GM12878 (cell line): ENCODE measurements at regions not wholly inside any gene's neighbourhood (a gene's known extent, or its start where the extent isn't known, plus 50 kb on each side); places are given as distances from the start of the nearest gene placed in this dataset.

Source experiments
- ATAC-seq: fragments of 200-7000 bp; cut with Tn5 transposase; 3 replicates; pipeline ENCODE4 v1.9.1; 2020; ENCODE audit warnings: mild to moderate bottlenecking, moderate library complexity
- BruUV-seq: library from RNA; stranded (reverse); fragments of 400-500 nt; replicated peaks from 2 replicates; lab custom pipeline; 2021; lab: Mats Ljungman, UMichigan
- CTCF ChIA-PET: fragments of 300-600 bp; sonication (Branson Sonifier 250); formaldehyde crosslinking; extraction: SDS; loops from one replicate; lab custom pipeline; 2021; ENCODE audit warnings: inconsistent platforms; lab: Yijun Ruan, JAX
- POLR2A ChIA-PET: fragments of 350-600 bp; formaldehyde crosslinking; extraction: SDS; loops from one replicate; lab custom pipeline; 2021; ENCODE audit warnings: inconsistent platforms; lab: Charles Lee
- RAD21 ChIA-PET: fragments of 300-600 bp; sonication (Branson Sonifier 250); formaldehyde crosslinking; loops from one replicate; lab custom pipeline; 2023; ENCODE audit warnings: antibody characterized with exemption; ENCODE audit not compliant: unreplicated experiment; lab: Charles Lee
- SMC1A ChIA-PET: fragments of 300-600 bp; sonication (Branson Sonifier 250); formaldehyde crosslinking; loops from one replicate; lab custom pipeline; 2023; ENCODE audit not compliant: unreplicated experiment, uncharacterized antibody; lab: Charles Lee
- DNase-seq: peaks from one replicate; pipeline ENCODE4 v3.0.0-alpha.2; 2011; ENCODE audit warnings: low read depth, low spot score
- FAIRE-seq: peaks from 3 replicates; lab custom pipeline; 2011; peaks lifted over from hg19 to GRCh38; lab: Jason Lieb, UNC
- H2AFZ ChIP-seq: 2 replicates; pipeline ENCODE4 v1.6.0; 2011; ENCODE audit warnings: low read depth, low read length, control low read depth; ENCODE audit not compliant: control insufficient read depth
- H3K27ac ChIP-seq: 2 replicates; pipeline ENCODE4 v1.5.1; 2011; ENCODE audit warnings: control low read depth; ENCODE audit not compliant: control insufficient read depth, insufficient read depth
- H3K27me3 ChIP-seq, 2 experiments: replicated peaks in 1 of 2; 2 replicates each; pipeline versions ENCODE4 v1.6.0 to v1.6.1; 2011; ENCODE audit warnings: low read length in 1 of 2; ENCODE audit not compliant: control insufficient read depth in 2 of 2, insufficient read depth in 2 of 2
- H3K36me3 ChIP-seq, 2 experiments: 2 replicates each; pipeline ENCODE4 v1.5.1; 2011; ENCODE audit warnings: low read length in 1 of 2; ENCODE audit not compliant: control insufficient read depth in 2 of 2, insufficient read depth in 2 of 2
- H3K4me1 ChIP-seq: 2 replicates; pipeline ENCODE4 v1.6.1; 2011; ENCODE audit warnings: mild to moderate bottlenecking, low read length, moderate library complexity, mixed read lengths; ENCODE audit not compliant: control insufficient read depth, insufficient read depth
- H3K4me2 ChIP-seq: 2 replicates; pipeline ENCODE4 v1.6.0; 2011; ENCODE audit warnings: control low read depth; ENCODE audit not compliant: control insufficient read depth, insufficient read depth
- H3K4me3 ChIP-seq: fragments of 200-600 bp; sonication (generic); 2 replicates; pipeline ENCODE4 v1.5.1; 2016
- H3K79me2 ChIP-seq: 2 replicates; pipeline ENCODE4 v1.6.0; 2011; ENCODE audit warnings: low read length; ENCODE audit not compliant: control insufficient read depth, insufficient read depth
- H3K9ac ChIP-seq: 2 replicates; pipeline ENCODE4 v1.8.0; 2011; ENCODE audit warnings: low read length, control low read depth, mixed read lengths; ENCODE audit not compliant: control insufficient read depth, insufficient read depth
- H3K9me3 ChIP-seq: replicated peaks from 3 replicates; pipeline ENCODE4 v1.5.1; 2011; ENCODE audit warnings: mild to moderate bottlenecking, low read length; ENCODE audit not compliant: control insufficient read depth, insufficient read depth
- H4K20me1 ChIP-seq: 2 replicates; pipeline ENCODE4 v1.6.0; 2011; ENCODE audit not compliant: control insufficient read depth, insufficient read depth
- FOXM1 ChIP-seq: IDR thresholded peaks from 2 replicates; pipeline ENCODE4 v1.6.1; 2012; ENCODE audit warnings: low read depth, mild to moderate bottlenecking, inconsistent platforms, low read length, moderate library complexity
- NR2F1 ChIP-seq: fragments of 450-650 bp; conservative IDR thresholded peaks from 2 replicates; pipeline ENCODE4 v1.6.1; 2017; ENCODE audit warnings: mild to moderate bottlenecking
- RELA ChIP-seq: fragments of 450-650 bp; IDR thresholded peaks from 2 replicates; pipeline ENCODE4 v1.8.0; 2014; ENCODE audit warnings: borderline replicate concordance; ENCODE audit not compliant: partially characterized antibody
- SMARCA5 ChIP-seq: fragments of 450-650 bp; IDR thresholded peaks from 2 replicates; pipeline ENCODE4 v1.6.1; 2017; ENCODE audit warnings: mild to moderate bottlenecking
- WGBS: methylation state at CpG from one replicate; pipeline ENCODE4 v1.1.6; 2016; ENCODE audit warnings: low lambda C conversion rate; ENCODE audit not compliant: insufficient replicate concordance, insufficient coverage; ENCODE audit errors: missing lambda C conversion rate; 5-methylcytosine and 5-hydroxymethylcytosine counted together
- in situ Hi-C: fragments of 300-500 bp; cut with MboI; formaldehyde crosslinking; loops from 9 replicates; pipeline ENCODE4 v1.14.3; 2018; ENCODE audit warnings: mixed read lengths
- intact Hi-C: fragments of 100-400 bp; cut with micrococcal nuclease; formaldehyde crosslinking; loops from one replicate; pipeline ENCODE4 v1.14.2; 2022; ENCODE audit not compliant: unreplicated experiment
- TF ChIP-seq, protein P1 (sequence below): fragments of 450-650 bp; IDR thresholded peaks from 2 replicates; pipeline ENCODE4 v1.6.1; 2016; ENCODE audit warnings: mild to moderate bottlenecking

DNA sequence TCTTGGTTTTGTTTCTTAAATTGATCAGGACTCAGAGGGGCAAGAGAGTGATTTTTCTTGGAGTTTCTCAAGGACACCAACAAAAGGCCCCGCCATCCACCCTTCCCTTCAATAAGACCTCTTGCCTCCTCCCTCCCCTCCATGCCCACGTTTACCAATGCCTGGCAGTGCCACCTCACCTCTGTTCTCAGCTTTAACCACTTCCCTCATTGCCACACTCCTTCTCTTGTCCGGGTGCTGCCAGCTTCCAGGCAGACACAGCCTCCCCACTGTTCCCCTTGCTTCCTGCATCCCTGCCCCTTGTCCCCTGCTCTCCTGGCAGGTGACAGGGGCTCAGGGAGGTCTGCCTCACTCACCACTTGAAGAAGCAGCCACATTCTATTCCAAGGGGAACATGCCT, 90.8 kb downstream of the LHX2 start:
- no peak for FAIRE-seq
- Histone ChIP-seq H3K4me2 (no peak overlapping the region), H2AFZ (no peak overlapping the region), H3K4me1 (no peaks in the 10 kb centered on the region), H3K79me2 (no peaks in the 10 kb centered on the region), H3K4me3 (no peak overlapping the region), H3K9ac (no peak overlapping the region), H3K9me3 (no peaks in the 10 kb centered on the region), H3K27me3 (no peaks in the 10 kb centered on the region), H3K36me3 (no peaks in the 10 kb centered on the region), H4K20me1 (no peaks in the 10 kb centered on the region), H3K27ac (no peak overlapping the region)
- BruUV-seq: no TSS peak
- in situ Hi-C loops (no loop called here), intact Hi-C loops (no loop called here)
- CTCF ChIA-PET: no interaction called here
- no peak for TF ChIP-seq NR2F1
- TF ChIP-seq, protein P1, sequence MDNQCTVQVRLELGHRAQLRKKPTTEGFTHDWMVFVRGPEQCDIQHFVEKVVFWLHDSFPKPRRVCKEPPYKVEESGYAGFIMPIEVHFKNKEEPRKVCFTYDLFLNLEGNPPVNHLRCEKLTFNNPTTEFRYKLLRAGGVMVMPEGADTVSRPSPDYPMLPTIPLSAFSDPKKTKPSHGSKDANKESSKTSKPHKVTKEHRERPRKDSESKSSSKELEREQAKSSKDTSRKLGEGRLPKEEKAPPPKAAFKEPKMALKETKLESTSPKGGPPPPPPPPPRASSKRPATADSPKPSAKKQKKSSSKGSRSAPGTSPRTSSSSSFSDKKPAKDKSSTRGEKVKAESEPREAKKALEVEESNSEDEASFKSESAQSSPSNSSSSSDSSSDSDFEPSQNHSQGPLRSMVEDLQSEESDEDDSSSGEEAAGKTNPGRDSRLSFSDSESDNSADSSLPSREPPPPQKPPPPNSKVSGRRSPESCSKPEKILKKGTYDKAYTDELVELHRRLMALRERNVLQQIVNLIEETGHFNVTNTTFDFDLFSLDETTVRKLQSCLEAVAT: no peak
- RAD21 ChIA-PET: interaction anchor here (0.6 to 0.9 kb wide), 2 partner anchors 13 to 435 kb away, joined by 3 to 4 read pairs; no protein-coding TSS in a partner anchor
- POLR2A ChIA-PET: no interaction called here
- peak; percentile 19; the same call in 1 of the 3 replicates for ATAC-seq
- 4% methylated on average over 3 of the region's 3 CpGs for WGBS
- DNase-seq: no peak
- SMC1A ChIA-PET: interaction anchor here (1.0 kb wide), 1 partner anchor 17 kb away, joined by 3 read pairs; no protein-coding TSS in a partner anchor

DNA sequence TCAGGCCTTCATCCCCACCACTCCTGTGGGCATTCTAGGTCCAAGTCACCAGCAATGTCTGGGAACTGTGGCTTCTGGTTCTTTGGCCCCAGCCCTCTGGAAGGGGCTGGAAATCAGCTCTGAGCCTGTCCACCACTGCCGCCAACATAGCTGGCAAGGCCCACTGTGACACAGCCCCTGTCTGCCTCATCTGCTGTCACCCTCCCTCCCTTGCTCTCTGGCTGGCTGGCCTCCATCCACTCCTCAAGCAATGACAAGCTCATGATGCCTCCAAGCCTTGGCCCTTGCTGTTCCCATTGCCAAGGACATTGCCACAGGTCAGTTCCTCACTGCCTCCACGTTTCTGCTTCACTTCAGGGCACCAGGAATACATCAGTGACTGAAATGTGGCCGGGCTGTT, 93.7 kb downstream of the LHX2 start:
- TF ChIP-seq SMARCA5 (no peak), RELA (no peak), FOXM1 (no peak)
- ATAC-seq (no peak), FAIRE-seq (no peak), DNase-seq (no peak)
- Histone ChIP-seq H3K27me3 (no peaks in the 10 kb centered on the region), H4K20me1 (no peaks in the 10 kb centered on the region), H2AFZ (no peak overlapping the region), H3K4me2 (no peak overlapping the region), H3K36me3 (no peaks in the 10 kb centered on the region), H3K4me3 (no peak overlapping the region), H3K4me1 (no peaks in the 10 kb centered on the region), H3K9me3 (no peaks in the 10 kb centered on the region), H3K9ac (no peak overlapping the region), H3K79me2 (no peaks in the 10 kb centered on the region), H3K27ac (no peak overlapping the region)
- ChIA-PET CTCF (interaction anchor here (0.7 kb wide), 1 partner anchor 65 kb away, joined by 4 read pairs; no protein-coding TSS in a partner anchor), RAD21 (no interaction called here), POLR2A (no interaction called here), SMC1A (interaction anchor here (1.0 to 1.2 kb wide), 2 partner anchors 22 to 50 kb away, joined by 3 read pairs; no protein-coding TSS in a partner anchor)
- no TSS peak for BruUV-seq
- WGBS: 83% methylated on average over 3 of the region's 3 CpGs
- intact Hi-C loops: no loop called here
- in situ Hi-C loops: no loop called here
